HepG2 (cell line): ENCODE measurements at regions not wholly inside any gene's neighbourhood (a gene's known extent, or its start where the extent isn't known, plus 50 kb on each side); places are given as distances from the start of the nearest gene placed in this dataset.
A peak's percentile ranks its signal among the peaks of the same experiment; 100 is the strongest.

Source experiments
- CEBPB ChIP-seq: IDR thresholded peaks from 2 replicates; pipeline ENCODE4 v1.6.1; 2011; ENCODE audit warnings: low read depth, low read length, improper control_type of control experiment, borderline replicate concordance
- DNMT3B ChIP-seq: conservative IDR thresholded peaks from 2 replicates; pipeline ENCODE4 v1.6.1; 2016; ENCODE audit warnings: missing biosample characterization, control low read depth
- FOXO4 ChIP-seq: sonication (generic); formaldehyde crosslinking; conservative IDR thresholded peaks from 2 replicates; pipeline ENCODE4 v1.8.1; 2023; ENCODE audit warnings: missing genetic modification reagents
- MIER3 ChIP-seq: IDR thresholded peaks from 2 replicates; pipeline ENCODE4 v1.6.1; 2016; ENCODE audit warnings: missing compliant biosample characterization, borderline replicate concordance
- SNAPC2 ChIP-seq: sonication (generic); formaldehyde crosslinking; IDR thresholded peaks from 2 replicates; pipeline ENCODE4 v1.8.1; 2022; ENCODE audit warnings: mild to moderate bottlenecking, missing genetic modification reagents
- ZFP82 ChIP-seq: sonication (generic); formaldehyde crosslinking; IDR thresholded peaks from 2 replicates; pipeline ENCODE4 v1.5.1; 2020; ENCODE audit warnings: mild to moderate bottlenecking, missing genetic modification reagents, borderline replicate concordance
- ZNF557 ChIP-seq: sonication (generic); formaldehyde crosslinking; IDR thresholded peaks from 2 replicates; pipeline ENCODE4 v1.4.0; 2020; ENCODE audit warnings: missing genetic modification reagents
- ZNF646 ChIP-seq: sonication (generic); formaldehyde crosslinking; IDR thresholded peaks from 2 replicates; pipeline ENCODE4 v1.9.0; 2021; ENCODE audit warnings: mild to moderate bottlenecking, missing genetic modification reagents
- TF ChIP-seq, protein P1 (sequence below): IDR thresholded peaks from 2 replicates; pipeline ENCODE4 v1.6.1; 2016; ENCODE audit warnings: missing genetic modification reagents, missing compliant biosample characterization
- TF ChIP-seq, protein P2 (sequence below): IDR thresholded peaks from 2 replicates; pipeline ENCODE4 v1.6.1; 2016; ENCODE audit warnings: missing compliant biosample characterization, missing genetic modification reagents, borderline replicate concordance
- TF ChIP-seq, protein P3 (sequence below): sonication (generic); formaldehyde crosslinking; IDR thresholded peaks from 2 replicates; pipeline ENCODE4 v1.4.0; 2020; ENCODE audit warnings: mild to moderate bottlenecking, missing genetic modification reagents

DNA sequence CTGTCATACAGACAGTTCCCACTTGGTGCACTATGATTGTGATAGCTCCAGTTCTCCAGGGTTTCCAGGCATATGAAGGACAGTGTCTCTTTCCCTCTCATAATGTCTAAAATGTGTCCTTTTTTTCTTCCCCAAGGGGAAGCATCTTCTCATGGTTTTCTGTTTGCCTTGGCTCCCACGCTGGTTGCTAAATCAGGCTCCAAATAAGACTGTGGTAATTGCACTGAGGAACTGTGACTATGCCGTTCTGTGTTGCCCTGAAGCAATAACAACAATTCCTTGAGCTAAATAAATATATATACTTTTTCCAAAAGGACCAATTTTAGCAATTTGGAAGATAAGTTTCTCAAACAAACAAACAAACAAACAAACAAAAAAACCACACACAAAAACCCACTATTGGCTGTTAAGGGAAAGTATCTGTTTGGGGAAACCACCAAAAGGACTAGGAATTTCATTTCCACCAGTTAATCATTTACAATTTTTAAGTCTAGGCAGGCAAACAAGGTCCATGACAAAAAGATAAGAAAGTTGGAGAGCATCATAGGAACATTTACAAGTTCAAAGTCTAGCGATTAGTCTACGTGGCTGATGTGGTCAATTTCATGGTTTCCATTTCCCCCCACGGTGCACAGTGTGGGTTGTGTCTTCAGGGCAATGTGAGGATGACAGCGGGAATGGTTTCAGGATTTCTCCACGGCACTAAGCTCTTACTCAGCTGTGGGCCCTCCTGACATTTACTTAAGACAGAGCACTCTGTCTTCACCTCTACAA lies 62.4 kb downstream of the THNSL1 start (continued):
- TF ChIP-seq ZNF646, result no peak
- TF ChIP-seq MIER3 (CRISPR knock-in tag), result 0 out of 2 replicates have a peak, but pooled peaks have one; percentile 43
- no peak for TF ChIP-seq FOXO4 (CRISPR knock-in tag)
- TF ChIP-seq, protein P1, sequence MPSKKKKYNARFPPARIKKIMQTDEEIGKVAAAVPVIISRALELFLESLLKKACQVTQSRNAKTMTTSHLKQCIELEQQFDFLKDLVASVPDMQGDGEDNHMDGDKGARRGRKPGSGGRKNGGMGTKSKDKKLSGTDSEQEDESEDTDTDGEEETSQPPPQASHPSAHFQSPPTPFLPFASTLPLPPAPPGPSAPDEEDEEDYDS (CRISPR knock-in tag), result peak; percentile 45; the same call in 1 of the 2 replicates
- peak; percentile 61; the same call in 1 of the 2 replicates for TF ChIP-seq ZNF557 (CRISPR knock-in tag)
- TF ChIP-seq CEBPB, result no peak
- no peak for TF ChIP-seq ZFP82
- TF ChIP-seq, protein P2, sequence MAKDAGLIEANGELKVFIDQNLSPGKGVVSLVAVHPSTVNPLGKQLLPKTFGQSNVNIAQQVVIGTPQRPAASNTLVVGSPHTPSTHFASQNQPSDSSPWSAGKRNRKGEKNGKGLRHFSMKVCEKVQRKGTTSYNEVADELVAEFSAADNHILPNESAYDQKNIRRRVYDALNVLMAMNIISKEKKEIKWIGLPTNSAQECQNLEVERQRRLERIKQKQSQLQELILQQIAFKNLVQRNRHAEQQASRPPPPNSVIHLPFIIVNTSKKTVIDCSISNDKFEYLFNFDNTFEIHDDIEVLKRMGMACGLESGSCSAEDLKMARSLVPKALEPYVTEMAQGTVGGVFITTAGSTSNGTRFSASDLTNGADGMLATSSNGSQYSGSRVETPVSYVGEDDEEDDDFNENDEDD (CRISPR knock-in tag), result 0 out of 2 replicates have a peak, but pooled peaks have one; percentile 28
- TF ChIP-seq SNAPC2 (CRISPR knock-in tag), result no peak
- TF ChIP-seq DNMT3B, result no peak
- TF ChIP-seq, protein P3, sequence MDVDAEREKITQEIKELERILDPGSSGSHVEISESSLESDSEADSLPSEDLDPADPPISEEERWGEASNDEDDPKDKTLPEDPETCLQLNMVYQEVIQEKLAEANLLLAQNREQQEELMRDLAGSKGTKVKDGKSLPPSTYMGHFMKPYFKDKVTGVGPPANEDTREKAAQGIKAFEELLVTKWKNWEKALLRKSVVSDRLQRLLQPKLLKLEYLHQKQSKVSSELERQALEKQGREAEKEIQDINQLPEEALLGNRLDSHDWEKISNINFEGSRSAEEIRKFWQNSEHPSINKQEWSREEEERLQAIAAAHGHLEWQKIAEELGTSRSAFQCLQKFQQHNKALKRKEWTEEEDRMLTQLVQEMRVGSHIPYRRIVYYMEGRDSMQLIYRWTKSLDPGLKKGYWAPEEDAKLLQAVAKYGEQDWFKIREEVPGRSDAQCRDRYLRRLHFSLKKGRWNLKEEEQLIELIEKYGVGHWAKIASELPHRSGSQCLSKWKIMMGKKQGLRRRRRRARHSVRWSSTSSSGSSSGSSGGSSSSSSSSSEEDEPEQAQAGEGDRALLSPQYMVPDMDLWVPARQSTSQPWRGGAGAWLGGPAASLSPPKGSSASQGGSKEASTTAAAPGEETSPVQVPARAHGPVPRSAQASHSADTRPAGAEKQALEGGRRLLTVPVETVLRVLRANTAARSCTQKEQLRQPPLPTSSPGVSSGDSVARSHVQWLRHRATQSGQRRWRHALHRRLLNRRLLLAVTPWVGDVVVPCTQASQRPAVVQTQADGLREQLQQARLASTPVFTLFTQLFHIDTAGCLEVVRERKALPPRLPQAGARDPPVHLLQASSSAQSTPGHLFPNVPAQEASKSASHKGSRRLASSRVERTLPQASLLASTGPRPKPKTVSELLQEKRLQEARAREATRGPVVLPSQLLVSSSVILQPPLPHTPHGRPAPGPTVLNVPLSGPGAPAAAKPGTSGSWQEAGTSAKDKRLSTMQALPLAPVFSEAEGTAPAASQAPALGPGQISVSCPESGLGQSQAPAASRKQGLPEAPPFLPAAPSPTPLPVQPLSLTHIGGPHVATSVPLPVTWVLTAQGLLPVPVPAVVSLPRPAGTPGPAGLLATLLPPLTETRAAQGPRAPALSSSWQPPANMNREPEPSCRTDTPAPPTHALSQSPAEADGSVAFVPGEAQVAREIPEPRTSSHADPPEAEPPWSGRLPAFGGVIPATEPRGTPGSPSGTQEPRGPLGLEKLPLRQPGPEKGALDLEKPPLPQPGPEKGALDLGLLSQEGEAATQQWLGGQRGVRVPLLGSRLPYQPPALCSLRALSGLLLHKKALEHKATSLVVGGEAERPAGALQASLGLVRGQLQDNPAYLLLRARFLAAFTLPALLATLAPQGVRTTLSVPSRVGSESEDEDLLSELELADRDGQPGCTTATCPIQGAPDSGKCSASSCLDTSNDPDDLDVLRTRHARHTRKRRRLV (CRISPR knock-in tag), result no peak
